ENCODE measurements at regions not wholly inside any gene's neighbourhood (a gene's known extent, or its start where the extent isn't known, plus 50 kb on each side); places are given as distances from the start of the nearest gene placed in this dataset.
"Not testable (repeated sequence)": the region's sequence is repeated elsewhere in the genome, so short reads cannot be mapped to it uniquely, and the experiment has no call there.

DNA sequence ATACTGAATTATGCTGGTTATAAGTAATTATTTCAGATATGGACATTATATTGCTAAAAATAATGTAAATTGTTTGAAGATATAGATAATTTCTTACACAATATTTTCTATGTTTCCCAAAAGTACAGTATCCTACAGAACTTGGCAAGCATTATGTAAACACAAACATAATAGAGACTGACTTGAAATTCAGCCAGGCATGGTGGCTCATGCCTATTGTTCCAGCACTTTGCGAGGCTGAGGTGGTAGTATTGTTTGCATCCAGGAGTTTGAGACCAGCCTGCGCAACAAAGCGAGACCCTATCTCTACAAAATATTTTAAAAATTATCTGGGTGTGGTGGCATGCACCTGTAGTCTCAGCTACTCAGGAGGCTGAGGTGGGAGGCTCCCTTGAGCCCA lies 1300.5 kb upstream of the DDX18 start:
- Histone ChIP-seq H3K27ac (replicated peaks) (no peak overlapping the region), H3K27me3 (ENCODE audit: low read depth) (no peaks in the 10 kb centered on the region), H3K4me3 (no peak overlapping the region), H3K9me3 (replicated peaks) (peaks cover 17% of the 10 kb centered on the region), H3K4me1 (no peaks in the 10 kb centered on the region), H3K36me3 (no peaks in the 10 kb centered on the region)
- intact Hi-C loops (cut with micrococcal nuclease) = no loop called here
- DNase-seq = no peak
- no peak for TF ChIP-seq CTCF (IDR thresholded peaks at IDR 0.05; ENCODE audit: borderline replicate concordance)

- no peak for TF ChIP-seq CTCF (IDR thresholded peaks at IDR 0.05; ENCODE audit: borderline replicate concordance)
- H3K9me3 ChIP-seq (replicated peaks) = peaks cover 28% of the 10 kb centered on the region
- intact Hi-C loops (cut with micrococcal nuclease) = no loop called here
Observed at GRCh38 chr2:116517936-116518335, 1296.6 kb upstream of the DDX18 start.

DNA sequence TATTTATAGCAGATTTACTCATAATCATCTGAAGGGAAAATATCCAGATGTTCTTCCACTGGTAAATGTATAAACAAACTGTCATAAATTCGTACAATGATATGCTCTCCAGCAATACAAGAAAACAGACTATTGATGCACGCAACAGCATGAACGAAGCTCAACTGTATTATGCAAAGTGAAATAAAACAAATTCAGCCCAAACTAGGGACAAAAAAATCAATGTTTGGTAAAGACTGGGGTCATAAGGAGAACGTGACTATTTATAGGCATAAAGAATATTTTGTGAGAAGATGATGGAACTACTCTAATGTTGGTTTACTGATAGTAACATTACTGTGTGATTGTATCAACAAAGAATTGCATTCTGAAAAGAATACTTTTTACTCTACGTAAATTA lies 1276.7 kb upstream of the DDX18 start:
- Histone ChIP-seq H3K4me1 (no peaks in the 10 kb centered on the region), H3K27ac (replicated peaks) (no peak overlapping the region), H3K27me3 (ENCODE audit: low read depth) (no peaks in the 10 kb centered on the region), H3K9me3 (replicated peaks) (peaks cover 26% of the 10 kb centered on the region), H3K4me3 (no peak overlapping the region), H3K36me3 (no peaks in the 10 kb centered on the region)
- no peak for DNase-seq
- intact Hi-C loops (cut with micrococcal nuclease) = no loop called here
- TF ChIP-seq CTCF (IDR thresholded peaks at IDR 0.05; ENCODE audit: borderline replicate concordance) = no peak

More at GRCh38 chr2:116517936-116518335, 1296.6 kb upstream of the DDX18 start:
- no peaks in the 10 kb centered on the region for H3K27me3 ChIP-seq (ENCODE audit: low read depth)
- no peak for DNase-seq
- no peaks in the 10 kb centered on the region for H3K36me3 ChIP-seq
- no peak overlapping the region for H3K27ac ChIP-seq (replicated peaks)
- no peaks in the 10 kb centered on the region for H3K4me1 ChIP-seq
- no peak overlapping the region for H3K4me3 ChIP-seq

GRCh38 chr2:116545286-116546068 lies 1269.0 kb upstream of the DDX18 start:
- DNase-seq = no peak
- Histone ChIP-seq H3K27me3 (ENCODE audit: low read depth) (no peaks in the 10 kb centered on the region), H3K9me3 (replicated peaks) (peaks cover 34% of the 10 kb centered on the region), H3K4me1 (no peaks in the 10 kb centered on the region), H3K27ac (replicated peaks) (no peak overlapping the region), H3K36me3 (no peaks in the 10 kb centered on the region), H3K4me3 (no peak overlapping the region)
- intact Hi-C loops (cut with micrococcal nuclease) = no loop called here
- no peak for TF ChIP-seq CTCF (IDR thresholded peaks at IDR 0.05; ENCODE audit: borderline replicate concordance)

DNA sequence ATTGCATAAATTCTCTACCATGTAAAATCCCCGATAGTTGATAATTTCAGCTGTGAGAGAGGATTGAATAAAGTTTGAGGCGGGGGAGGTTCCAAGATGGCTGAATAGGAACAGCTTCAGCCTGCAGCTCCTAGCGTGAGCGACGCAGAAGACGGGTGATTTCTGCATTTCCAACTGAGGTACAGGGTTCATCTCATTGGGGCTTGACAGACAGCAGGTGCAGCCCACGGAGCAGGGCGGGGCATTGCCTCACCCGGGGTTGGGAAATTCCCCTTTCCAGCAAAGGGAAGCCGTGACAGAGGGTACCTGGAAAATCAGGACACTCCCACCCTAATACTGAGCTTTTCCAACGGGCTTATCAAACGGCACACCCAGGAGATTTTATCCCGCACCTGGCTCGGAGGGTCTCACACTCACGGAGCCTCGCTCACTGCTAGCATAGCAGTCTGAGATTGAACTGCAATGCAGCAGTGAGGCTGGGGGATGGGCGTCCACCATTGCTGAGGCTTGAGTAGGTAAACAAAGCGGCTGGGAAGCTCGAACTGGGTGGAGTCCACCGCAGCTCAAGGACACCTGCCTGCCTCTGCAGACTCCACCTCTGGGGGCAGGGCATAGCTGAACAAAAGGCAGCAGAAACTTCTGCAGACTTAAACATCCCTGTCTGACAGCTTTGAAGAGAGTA lies 1261.6 kb upstream of the DDX18 start:
- intact Hi-C loops (cut with micrococcal nuclease); H3K27me3 ChIP-seq (ENCODE audit: low read depth); H3K27ac ChIP-seq (replicated peaks); H3K9me3 ChIP-seq (replicated peaks); DNase-seq; H3K4me3 ChIP-seq; H3K36me3 ChIP-seq; H3K4me1 ChIP-seq: not testable (repeated sequence)

GRCh38 chr2:116580209-116580608 lies 1234.3 kb upstream of the DDX18 start:
- no peak for TF ChIP-seq CTCF (IDR thresholded peaks at IDR 0.05; ENCODE audit: borderline replicate concordance)
- intact Hi-C loops (cut with micrococcal nuclease) = no loop called here

More at GRCh38 chr2:116580209-116580608, 1234.3 kb upstream of the DDX18 start:
- Histone ChIP-seq H3K9me3 (replicated peaks) (peaks cover 24% of the 10 kb centered on the region), H3K4me3 (no peak overlapping the region), H3K27me3 (ENCODE audit: low read depth) (no peaks in the 10 kb centered on the region), H3K27ac (replicated peaks) (no peak overlapping the region), H3K4me1 (no peaks in the 10 kb centered on the region), H3K36me3 (no peaks in the 10 kb centered on the region)
- DNase-seq = no peak

All from left ventricle myocardium inferior (tissue), 1 donor.